ENCODE measurements at regions not wholly inside any gene's neighbourhood (a gene's known extent, or its start where the extent isn't known, plus 50 kb on each side); places are given as distances from the start of the nearest gene placed in this dataset.

- TF ChIP-seq POLR2A (IDR thresholded peaks at IDR 0.05) (no peak), CTCF (IDR thresholded peaks at IDR 0.05) (no peak)
Measured at GRCh38 chr12:98013560-98013959, 501.8 kb upstream of the TMPO start.

Measured in Peyer's patch (tissue), 4 donors.